SK-N-SH treated with all-trans-retinoic acid at 6 μM for 48 hours (cell line): ENCODE measurements at regions not wholly inside any gene's neighbourhood (a gene's known extent, or its start where the extent isn't known, plus 50 kb on each side); places are given as distances from the start of the nearest gene placed in this dataset.

Experiments used
- ATAC-seq: fragments of 200-7000 bp; cut with Tn5 transposase; 3 replicates; pipeline ENCODE4 v1.9.1; 2020; ENCODE audit warnings: mild to moderate bottlenecking, moderate library complexity
- ARNTL ChIP-seq: fragments of 450-650 bp; formaldehyde crosslinking; IDR thresholded peaks from 2 replicates; pipeline ENCODE4 v1.5.0; 2020; ENCODE audit warnings: low read depth, mild to moderate bottlenecking, moderate library complexity, borderline replicate concordance
- BACH2 ChIP-seq: fragments of 250-450 bp; sonication (Bioruptor Pico); IDR thresholded peaks from 2 replicates; pipeline ENCODE4 v1.9.0; 2021; ENCODE audit warnings: mild to moderate bottlenecking, borderline replicate concordance
- CSDC2 ChIP-seq: fragments of 250-450 bp; sonication (Bioruptor Pico); IDR thresholded peaks from 2 replicates; pipeline ENCODE4 v1.5.0; 2020; ENCODE audit warnings: mild to moderate bottlenecking, moderate library complexity
- ESRRG ChIP-seq: fragments of 250-450 bp; sonication (Bioruptor Pico); IDR thresholded peaks from 2 replicates; pipeline ENCODE4 v1.6.1; 2021; ENCODE audit warnings: mild to moderate bottlenecking
- GLIS3 ChIP-seq: fragments of 250-450 bp; sonication (Bioruptor Pico); IDR thresholded peaks from 2 replicates; pipeline ENCODE4 v1.5.0; 2020; ENCODE audit warnings: mild to moderate bottlenecking, moderate library complexity
- OSR1 ChIP-seq: fragments of 250-450 bp; sonication (Bioruptor Pico); IDR thresholded peaks from 2 replicates; pipeline ENCODE4 v1.8.0; 2022; ENCODE audit warnings: moderate library complexity, mild to moderate bottlenecking, inconsistent platforms
- PPARA ChIP-seq: fragments of 250-450 bp; sonication (Bioruptor Pico); IDR thresholded peaks from 2 replicates; pipeline ENCODE4 v1.5.0; 2020; ENCODE audit warnings: mild to moderate bottlenecking, borderline replicate concordance
- SNAI2 ChIP-seq: fragments of 250-450 bp; sonication (Bioruptor Pico); IDR thresholded peaks from 2 replicates; pipeline ENCODE4 v1.5.0; 2020; ENCODE audit warnings: mild to moderate bottlenecking, moderate library complexity
- TCF4 ChIP-seq: fragments of 250-450 bp; sonication (Bioruptor Pico); IDR thresholded peaks from 2 replicates; pipeline ENCODE4 v1.8.0; 2021; ENCODE audit warnings: mild to moderate bottlenecking, moderate library complexity, borderline replicate concordance
- TOX ChIP-seq: fragments of 250-450 bp; sonication (Bioruptor Pico); IDR thresholded peaks from 2 replicates; pipeline ENCODE4 v1.8.0; 2021; ENCODE audit warnings: mild to moderate bottlenecking, moderate library complexity, borderline replicate concordance
- ZC3H10 ChIP-seq: fragments of 250-450 bp; sonication (Bioruptor Pico); IDR thresholded peaks from 2 replicates; pipeline ENCODE4 v1.5.1; 2021; ENCODE audit warnings: mild to moderate bottlenecking, moderate library complexity
- ZFP3 ChIP-seq: fragments of 250-450 bp; sonication (Bioruptor Pico); IDR thresholded peaks from 2 replicates; pipeline ENCODE4 v1.5.0; 2020; ENCODE audit warnings: mild to moderate bottlenecking, moderate library complexity
- ZFP30 ChIP-seq: fragments of 450-650 bp; formaldehyde crosslinking; IDR thresholded peaks from 2 replicates; pipeline ENCODE4 v1.5.0; 2022; ENCODE audit warnings: mild to moderate bottlenecking, moderate library complexity
- ZNF565 ChIP-seq: fragments of 450-650 bp; formaldehyde crosslinking; conservative IDR thresholded peaks from 2 replicates; pipeline ENCODE4 v1.5.0; 2020; ENCODE audit warnings: low read depth, mild to moderate bottlenecking, moderate library complexity
- ZNF70 ChIP-seq: fragments of 450-650 bp; formaldehyde crosslinking; IDR thresholded peaks from 2 replicates; pipeline ENCODE4 v1.5.0; 2020; ENCODE audit warnings: mild to moderate bottlenecking, moderate library complexity
- ZNF8 ChIP-seq: fragments of 450-650 bp; formaldehyde crosslinking; IDR thresholded peaks from 2 replicates; pipeline ENCODE4 v1.5.0; 2020; ENCODE audit warnings: mild to moderate bottlenecking, moderate library complexity
- TF ChIP-seq, protein P1 (sequence below): fragments of 250-450 bp; sonication (Bioruptor Pico); IDR thresholded peaks from 2 replicates; pipeline ENCODE4 v1.8.0; 2021; ENCODE audit warnings: low read depth, mild to moderate bottlenecking, moderate library complexity, borderline replicate concordance
- TF ChIP-seq, protein P2 (sequence below): fragments of 250-450 bp; sonication (Bioruptor Pico); IDR thresholded peaks from 2 replicates; pipeline ENCODE4 v1.5.1; 2021; ENCODE audit warnings: mild to moderate bottlenecking, moderate library complexity
- TF ChIP-seq, protein P3 (sequence below): fragments of 250-450 bp; sonication (Bioruptor Pico); IDR thresholded peaks from 2 replicates; pipeline ENCODE4 v1.8.0; 2020; ENCODE audit warnings: mild to moderate bottlenecking, moderate library complexity, borderline replicate concordance
- TF ChIP-seq, protein P4 (sequence below): fragments of 250-450 bp; sonication (Bioruptor Pico); IDR thresholded peaks from 2 replicates; pipeline ENCODE4 v1.5.0; 2020; ENCODE audit warnings: mild to moderate bottlenecking, moderate library complexity
- TF ChIP-seq, protein P5 (sequence below): fragments of 250-450 bp; sonication (Bioruptor Pico); IDR thresholded peaks from 2 replicates; pipeline ENCODE4 v1.5.1; 2020; ENCODE audit warnings: low read depth, mild to moderate bottlenecking, moderate library complexity

DNA sequence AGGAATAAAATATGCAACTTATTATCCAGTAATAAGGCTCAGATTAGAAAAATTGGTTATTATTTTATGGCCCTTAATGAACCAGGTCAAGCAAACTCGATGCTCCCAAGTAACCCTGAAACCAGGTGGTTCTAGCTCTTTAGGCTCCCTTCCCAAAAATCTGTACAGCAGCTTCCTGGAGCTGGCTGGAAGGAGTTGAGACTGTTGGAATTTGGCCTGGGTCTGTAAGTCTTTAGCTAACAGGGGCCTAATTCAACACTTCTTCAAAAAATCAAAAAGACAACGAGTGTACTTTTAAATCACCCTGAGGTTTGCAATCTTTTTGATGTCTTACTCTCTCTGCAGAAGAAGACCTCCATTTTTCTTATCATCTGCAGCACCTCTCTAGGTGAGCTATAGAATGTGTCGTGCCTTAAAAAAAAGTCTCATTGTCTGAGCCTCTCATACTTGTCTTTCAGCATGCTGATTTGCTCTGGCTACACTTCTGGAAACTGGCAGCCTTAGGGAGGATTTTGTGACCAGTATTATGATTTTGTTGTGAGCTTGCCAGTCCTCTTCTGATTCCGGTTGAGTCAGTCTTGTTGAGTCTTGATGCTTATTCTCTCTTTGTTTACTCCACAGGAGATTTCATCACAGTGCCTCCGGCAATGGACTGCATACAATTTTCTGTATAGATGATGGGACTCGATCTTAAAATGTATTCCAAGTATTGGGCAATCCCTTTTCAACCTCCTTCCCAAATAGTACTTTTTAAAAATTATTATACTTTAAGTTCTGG is 235.0 kb upstream of the KBTBD8 start:
- no peak for ATAC-seq
- TF ChIP-seq SNAI2 (CRISPR knock-in tag) (no peak), GLIS3 (CRISPR knock-in tag) (no peak), OSR1 (CRISPR knock-in tag) (no peak), CSDC2 (no peak)
- TF ChIP-seq, protein P1, sequence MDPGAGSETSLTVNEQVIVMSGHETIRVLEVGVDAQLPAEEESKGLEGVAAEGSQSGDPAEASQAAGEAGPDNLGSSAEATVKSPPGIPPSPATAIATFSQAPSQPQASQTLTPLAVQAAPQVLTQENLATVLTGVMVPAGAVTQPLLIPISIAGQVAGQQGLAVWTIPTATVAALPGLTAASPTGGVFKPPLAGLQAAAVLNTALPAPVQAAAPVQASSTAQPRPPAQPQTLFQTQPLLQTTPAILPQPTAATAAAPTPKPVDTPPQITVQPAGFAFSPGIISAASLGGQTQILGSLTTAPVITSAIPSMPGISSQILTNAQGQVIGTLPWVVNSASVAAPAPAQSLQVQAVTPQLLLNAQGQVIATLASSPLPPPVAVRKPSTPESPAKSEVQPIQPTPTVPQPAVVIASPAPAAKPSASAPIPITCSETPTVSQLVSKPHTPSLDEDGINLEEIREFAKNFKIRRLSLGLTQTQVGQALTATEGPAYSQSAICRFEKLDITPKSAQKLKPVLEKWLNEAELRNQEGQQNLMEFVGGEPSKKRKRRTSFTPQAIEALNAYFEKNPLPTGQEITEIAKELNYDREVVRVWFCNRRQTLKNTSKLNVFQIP (CRISPR knock-in tag), result no peak

DNA sequence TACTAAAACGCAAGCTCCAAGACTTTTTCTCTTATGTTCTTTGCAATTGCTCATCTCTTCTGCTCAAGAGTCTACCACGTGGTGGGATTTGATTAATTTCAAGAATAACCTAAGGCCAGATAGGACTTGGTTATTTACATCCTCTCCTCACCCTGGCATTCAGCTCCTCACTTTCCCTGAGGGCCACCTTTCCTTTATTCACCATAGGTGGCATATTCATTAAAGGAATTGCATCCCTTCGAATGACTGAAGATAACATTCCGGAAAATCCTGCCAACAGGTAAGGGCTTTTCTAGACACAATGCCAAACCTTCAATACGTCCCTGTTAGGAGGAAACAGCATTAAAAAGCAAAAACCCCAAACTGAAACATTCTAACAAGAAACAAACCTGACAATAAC is 220.0 kb upstream of the KBTBD8 start:
- no peak for ATAC-seq
- no peak for TF ChIP-seq ZC3H10 (CRISPR knock-in tag)
- TF ChIP-seq, protein P2, sequence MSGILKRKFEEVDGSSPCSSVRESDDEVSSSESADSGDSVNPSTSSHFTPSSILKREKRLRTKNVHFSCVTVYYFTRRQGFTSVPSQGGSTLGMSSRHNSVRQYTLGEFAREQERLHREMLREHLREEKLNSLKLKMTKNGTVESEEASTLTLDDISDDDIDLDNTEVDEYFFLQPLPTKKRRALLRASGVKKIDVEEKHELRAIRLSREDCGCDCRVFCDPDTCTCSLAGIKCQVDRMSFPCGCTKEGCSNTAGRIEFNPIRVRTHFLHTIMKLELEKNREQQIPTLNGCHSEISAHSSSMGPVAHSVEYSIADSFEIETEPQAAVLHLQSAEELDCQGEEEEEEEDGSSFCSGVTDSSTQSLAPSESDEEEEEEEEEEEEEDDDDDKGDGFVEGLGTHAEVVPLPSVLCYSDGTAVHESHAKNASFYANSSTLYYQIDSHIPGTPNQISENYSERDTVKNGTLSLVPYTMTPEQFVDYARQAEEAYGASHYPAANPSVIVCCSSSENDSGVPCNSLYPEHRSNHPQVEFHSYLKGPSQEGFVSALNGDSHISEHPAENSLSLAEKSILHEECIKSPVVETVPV (CRISPR knock-in tag), result no peak
- TF ChIP-seq ZFP3 (CRISPR knock-in tag), result no peak
- TF ChIP-seq, protein P1 (CRISPR knock-in tag), result no peak
- TF ChIP-seq ZFP30 (CRISPR knock-in tag), result no peak
- TF ChIP-seq ARNTL (CRISPR knock-in tag), result no peak
- no peak for TF ChIP-seq CSDC2
- TF ChIP-seq ZNF70 (CRISPR knock-in tag), result no peak
- TF ChIP-seq, protein P3, sequence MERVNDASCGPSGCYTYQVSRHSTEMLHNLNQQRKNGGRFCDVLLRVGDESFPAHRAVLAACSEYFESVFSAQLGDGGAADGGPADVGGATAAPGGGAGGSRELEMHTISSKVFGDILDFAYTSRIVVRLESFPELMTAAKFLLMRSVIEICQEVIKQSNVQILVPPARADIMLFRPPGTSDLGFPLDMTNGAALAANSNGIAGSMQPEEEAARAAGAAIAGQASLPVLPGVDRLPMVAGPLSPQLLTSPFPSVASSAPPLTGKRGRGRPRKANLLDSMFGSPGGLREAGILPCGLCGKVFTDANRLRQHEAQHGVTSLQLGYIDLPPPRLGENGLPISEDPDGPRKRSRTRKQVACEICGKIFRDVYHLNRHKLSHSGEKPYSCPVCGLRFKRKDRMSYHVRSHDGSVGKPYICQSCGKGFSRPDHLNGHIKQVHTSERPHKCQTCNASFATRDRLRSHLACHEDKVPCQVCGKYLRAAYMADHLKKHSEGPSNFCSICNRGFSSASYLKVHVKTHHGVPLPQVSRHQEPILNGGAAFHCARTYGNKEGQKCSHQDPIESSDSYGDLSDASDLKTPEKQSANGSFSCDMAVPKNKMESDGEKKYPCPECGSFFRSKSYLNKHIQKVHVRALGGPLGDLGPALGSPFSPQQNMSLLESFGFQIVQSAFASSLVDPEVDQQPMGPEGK, result no peak
- TF ChIP-seq, protein P4, sequence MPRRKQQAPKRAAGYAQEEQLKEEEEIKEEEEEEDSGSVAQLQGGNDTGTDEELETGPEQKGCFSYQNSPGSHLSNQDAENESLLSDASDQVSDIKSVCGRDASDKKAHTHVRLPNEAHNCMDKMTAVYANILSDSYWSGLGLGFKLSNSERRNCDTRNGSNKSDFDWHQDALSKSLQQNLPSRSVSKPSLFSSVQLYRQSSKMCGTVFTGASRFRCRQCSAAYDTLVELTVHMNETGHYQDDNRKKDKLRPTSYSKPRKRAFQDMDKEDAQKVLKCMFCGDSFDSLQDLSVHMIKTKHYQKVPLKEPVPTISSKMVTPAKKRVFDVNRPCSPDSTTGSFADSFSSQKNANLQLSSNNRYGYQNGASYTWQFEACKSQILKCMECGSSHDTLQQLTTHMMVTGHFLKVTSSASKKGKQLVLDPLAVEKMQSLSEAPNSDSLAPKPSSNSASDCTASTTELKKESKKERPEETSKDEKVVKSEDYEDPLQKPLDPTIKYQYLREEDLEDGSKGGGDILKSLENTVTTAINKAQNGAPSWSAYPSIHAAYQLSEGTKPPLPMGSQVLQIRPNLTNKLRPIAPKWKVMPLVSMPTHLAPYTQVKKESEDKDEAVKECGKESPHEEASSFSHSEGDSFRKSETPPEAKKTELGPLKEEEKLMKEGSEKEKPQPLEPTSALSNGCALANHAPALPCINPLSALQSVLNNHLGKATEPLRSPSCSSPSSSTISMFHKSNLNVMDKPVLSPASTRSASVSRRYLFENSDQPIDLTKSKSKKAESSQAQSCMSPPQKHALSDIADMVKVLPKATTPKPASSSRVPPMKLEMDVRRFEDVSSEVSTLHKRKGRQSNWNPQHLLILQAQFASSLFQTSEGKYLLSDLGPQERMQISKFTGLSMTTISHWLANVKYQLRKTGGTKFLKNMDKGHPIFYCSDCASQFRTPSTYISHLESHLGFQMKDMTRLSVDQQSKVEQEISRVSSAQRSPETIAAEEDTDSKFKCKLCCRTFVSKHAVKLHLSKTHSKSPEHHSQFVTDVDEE (CRISPR knock-in tag), result no peak
- no peak for TF ChIP-seq ESRRG
- TF ChIP-seq OSR1 (CRISPR knock-in tag), result no peak
- TF ChIP-seq, all 23 proteins: peak for 0

DNA sequence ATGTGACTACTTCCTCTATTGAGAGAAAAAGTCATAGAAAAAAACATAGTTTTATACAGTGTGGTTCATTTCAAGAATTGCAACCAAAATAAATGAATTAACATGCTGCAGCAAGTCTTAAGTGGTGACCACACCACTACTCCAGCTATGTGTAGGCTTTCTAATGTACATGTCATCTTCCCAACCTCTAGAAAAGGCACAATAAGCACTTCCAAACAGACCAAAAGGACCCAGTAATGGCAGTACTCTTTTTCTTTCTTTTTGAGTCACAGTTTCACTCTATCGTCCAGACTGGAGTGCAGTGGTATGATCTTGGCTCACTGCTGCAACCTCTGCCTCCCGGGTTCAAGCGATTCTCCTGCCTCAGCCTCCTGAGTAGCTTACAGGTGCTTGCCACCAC is 219.3 kb upstream of the KBTBD8 start:
- ATAC-seq, result no peak
- TF ChIP-seq PPARA (CRISPR knock-in tag) (no peak), ZNF8 (CRISPR knock-in tag) (no peak), ZFP30 (CRISPR knock-in tag) (no peak), OSR1 (CRISPR knock-in tag) (no peak), ZNF70 (CRISPR knock-in tag) (no peak), BACH2 (CRISPR knock-in tag) (no peak), ZFP3 (CRISPR knock-in tag) (no peak), TCF4 (CRISPR knock-in tag) (no peak), ZNF565 (no peak), ESRRG (no peak), CSDC2 (no peak), TOX (CRISPR knock-in tag) (no peak), ARNTL (CRISPR knock-in tag) (no peak), GLIS3 (CRISPR knock-in tag) (no peak)
- TF ChIP-seq, protein P1 (CRISPR knock-in tag), result no peak
- TF ChIP-seq, protein P5, sequence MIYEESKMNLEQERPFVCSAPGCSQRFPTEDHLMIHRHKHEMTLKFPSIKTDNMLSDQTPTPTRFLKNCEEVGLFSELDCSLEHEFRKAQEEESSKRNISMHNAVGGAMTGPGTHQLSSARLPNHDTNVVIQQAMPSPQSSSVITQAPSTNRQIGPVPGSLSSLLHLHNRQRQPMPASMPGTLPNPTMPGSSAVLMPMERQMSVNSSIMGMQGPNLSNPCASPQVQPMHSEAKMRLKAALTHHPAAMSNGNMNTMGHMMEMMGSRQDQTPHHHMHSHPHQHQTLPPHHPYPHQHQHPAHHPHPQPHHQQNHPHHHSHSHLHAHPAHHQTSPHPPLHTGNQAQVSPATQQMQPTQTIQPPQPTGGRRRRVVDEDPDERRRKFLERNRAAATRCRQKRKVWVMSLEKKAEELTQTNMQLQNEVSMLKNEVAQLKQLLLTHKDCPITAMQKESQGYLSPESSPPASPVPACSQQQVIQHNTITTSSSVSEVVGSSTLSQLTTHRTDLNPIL (CRISPR knock-in tag), result no peak
- TF ChIP-seq, protein P2 (CRISPR knock-in tag), result no peak
